ENCODE measurements at regions not wholly inside any gene's neighbourhood (a gene's known extent, or its start where the extent isn't known, plus 50 kb on each side); places are given as distances from the start of the nearest gene placed in this dataset.

GRCh38 chr6:19009769-19010168 is 622.6 kb downstream of the RNF144B start:
- TF ChIP-seq POLR2A (IDR thresholded peaks at IDR 0.05) (no peak), CTCF (IDR thresholded peaks at IDR 0.05) (no peak), POLR2AphosphoS5 (IDR thresholded peaks at IDR 0.05) (no peak), EP300 (IDR thresholded peaks at IDR 0.05) (no peak)

Data from sigmoid colon (tissue), 4 donors.